ENCODE measurements at regions not wholly inside any gene's neighbourhood (a gene's known extent, or its start where the extent isn't known, plus 50 kb on each side); places are given as distances from the start of the nearest gene placed in this dataset.

GRCh38 chr13:80203496-80203895 is 137.4 kb downstream of the SPRY2 start:
- ChIA-PET POLR2A (no interaction called here), CTCF (no interaction called here), RAD21 (ENCODE audit: low non-redundant PET in 1 of 2, low total read pairs in 2 of 2, uncharacterized antibody in 2 of 2, unreplicated experiment in 2 of 2) (no interaction called here)
- Histone ChIP-seq H3K27me3 (ENCODE audit: insufficient read depth, low read length) (no peaks in the 10 kb centered on the region), H4K20me1 (ENCODE audit: insufficient read depth) (no peaks in the 10 kb centered on the region), H2AFZ (ENCODE audit: low read depth, low read length, poor library complexity, severe bottlenecking) (no peak overlapping the region), H3K4me2 (ENCODE audit: low read length) (no peak overlapping the region), H3K27ac (ENCODE audit: low read depth, low read length) (no peak overlapping the region), H3K9me2 (ENCODE audit: insufficient read depth) (no peaks in the 10 kb centered on the region), H3K9ac (ENCODE audit: low read length) (no peak overlapping the region), H3K9me3 (ENCODE audit: control insufficient read depth in 1 of 2, insufficient read depth in 1 of 2, low read depth in 1 of 2, low read length in 2 of 2) (no peaks in the 10 kb centered on the region), H3K79me2 (ENCODE audit: insufficient read depth, low read length) (no peaks in the 10 kb centered on the region), H3K4me3 (replicated peaks in 1 of 2; ENCODE audit: low read depth in 1 of 2, low read length in 2 of 2) (no peak overlapping the region), H3K36me3 (ENCODE audit: control insufficient read depth in 1 of 2, insufficient read depth in 2 of 2, low read length in 2 of 2) (no peaks in the 10 kb centered on the region), H3K4me1 (ENCODE audit: control insufficient read depth in 1 of 2, insufficient read depth in 2 of 2, low read length in 2 of 2) (no peaks in the 10 kb centered on the region)
- intact Hi-C loops (cut with micrococcal nuclease), result no loop called here
- TF ChIP-seq RAD21 (IDR thresholded peaks at IDR 0.05; ENCODE audit: low read depth), result no peak
- no peak for TF ChIP-seq CTCF (IDR thresholded peaks at IDR 0.05 in 2 of 3, conservative IDR thresholded peaks at IDR 0.05 in 1 of 3; ENCODE audit: borderline replicate concordance in 1 of 3, insufficient read depth in 1 of 3, low read depth in 2 of 3, low read length in 2 of 3)
- TF ChIP-seq TCF7L2 (IDR thresholded peaks at IDR 0.05; ENCODE audit: borderline replicate concordance, extremely low read depth, insufficient read depth, insufficient read length), result no peak
- TF ChIP-seq MAX (IDR thresholded peaks at IDR 0.05), result no peak
- TF ChIP-seq JUND (IDR thresholded peaks at IDR 0.05), result no peak
- TF ChIP-seq FOSL1 (IDR thresholded peaks at IDR 0.05; ENCODE audit: low read depth), result no peak
- no peak for TF ChIP-seq EZH2 (IDR thresholded peaks at IDR 0.05)
- TF ChIP-seq SIN3A (IDR thresholded peaks at IDR 0.05; ENCODE audit: low read depth), result no peak
- no peak for TF ChIP-seq SP1 (IDR thresholded peaks at IDR 0.05; ENCODE audit: low read depth)
- TF ChIP-seq ZBTB33 (IDR thresholded peaks at IDR 0.05; ENCODE audit: extremely low read depth, insufficient replicate concordance, low read length), result no peak
- no peak for TF ChIP-seq REST (IDR thresholded peaks at IDR 0.05; ENCODE audit: low read depth)
- no peak for TF ChIP-seq YY1 (IDR thresholded peaks at IDR 0.05; ENCODE audit: extremely low read depth, insufficient replicate concordance, low read depth, low read length)
- TF ChIP-seq ZNF274 (IDR thresholded peaks at IDR 0.05; ENCODE audit: low read depth, low read length), result no peak
- TF ChIP-seq SRF (IDR thresholded peaks at IDR 0.05; ENCODE audit: low read depth), result no peak
- TF ChIP-seq EGR1 (IDR thresholded peaks at IDR 0.05; ENCODE audit: low read depth), result no peak
- DNase-seq (ENCODE audit: low read depth, low spot score) (no peak), ATAC-seq (no peak)
- no TSS peak for BruUV-seq (replicated peaks)
